ACHN (cell line): ENCODE measurements at regions not wholly inside any gene's neighbourhood (a gene's known extent, or its start where the extent isn't known, plus 50 kb on each side); places are given as distances from the start of the nearest gene placed in this dataset.
"Not testable (repeated sequence)": the region's sequence is repeated elsewhere in the genome, so short reads cannot be mapped to it uniquely, and the experiment has no call there.

ENCODE experiments used
- DNase-seq: peaks from one replicate; pipeline ENCODE4 v3.0.0-alpha.2; 2015
- in situ Hi-C: cut with HindIII; loops from 2 replicates; pipeline ENCODE4 v1.10.0; 2017; ENCODE audit warnings: low sequenced_read_pairs, low pct_ligation_motif_present, low pct_unique_long_range_greater_than_20kb

DNA sequence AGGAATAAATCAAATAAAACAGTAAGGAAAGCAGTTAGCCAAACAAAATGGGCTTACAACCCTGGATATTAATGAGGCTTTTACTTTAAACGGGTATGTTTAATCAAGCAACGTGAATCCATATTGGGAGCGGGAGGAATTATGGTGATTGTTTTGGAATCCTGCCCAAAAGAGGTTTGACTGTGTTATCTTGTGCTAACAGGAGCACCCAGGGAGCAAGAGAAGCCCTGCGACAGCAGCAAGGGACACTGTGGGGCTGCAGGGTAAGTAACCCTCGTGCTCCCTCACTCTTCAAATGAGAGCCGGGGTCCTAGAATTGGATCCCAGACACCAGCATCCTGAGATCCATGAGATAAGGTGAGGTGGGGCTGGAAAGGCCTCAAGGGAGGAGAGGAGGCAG, 72.6 kb upstream of the PGBD5 start:
- in situ Hi-C loops, result no loop called here
- no peak for DNase-seq

DNA sequence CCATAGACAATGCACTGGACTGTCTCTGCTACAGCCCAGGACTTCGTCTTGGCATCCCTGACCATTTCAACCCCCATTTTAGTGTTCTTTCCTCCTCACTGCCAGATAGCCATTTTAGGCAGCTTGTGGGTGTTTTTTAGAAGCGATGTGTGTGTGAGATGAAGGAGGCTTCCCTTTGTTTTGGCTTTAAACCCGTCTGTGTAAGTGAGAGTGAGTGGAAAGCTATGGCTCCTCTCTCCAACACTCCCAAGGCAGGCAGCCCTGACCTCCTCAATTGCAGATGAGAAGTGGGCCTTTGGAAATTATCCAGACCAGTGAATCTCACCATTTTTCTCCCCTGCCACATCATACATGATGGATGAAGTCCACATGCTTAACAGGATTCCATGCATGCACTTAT, 70.3 kb upstream of the PGBD5 start:
- in situ Hi-C loops, result no loop called here
- DNase-seq, result no peak

- no peak for DNase-seq
- in situ Hi-C loops, result no loop called here
These were observed 69.8 kb upstream of the PGBD5 start for GRCh38 chr1:230495891-230496385.

DNA sequence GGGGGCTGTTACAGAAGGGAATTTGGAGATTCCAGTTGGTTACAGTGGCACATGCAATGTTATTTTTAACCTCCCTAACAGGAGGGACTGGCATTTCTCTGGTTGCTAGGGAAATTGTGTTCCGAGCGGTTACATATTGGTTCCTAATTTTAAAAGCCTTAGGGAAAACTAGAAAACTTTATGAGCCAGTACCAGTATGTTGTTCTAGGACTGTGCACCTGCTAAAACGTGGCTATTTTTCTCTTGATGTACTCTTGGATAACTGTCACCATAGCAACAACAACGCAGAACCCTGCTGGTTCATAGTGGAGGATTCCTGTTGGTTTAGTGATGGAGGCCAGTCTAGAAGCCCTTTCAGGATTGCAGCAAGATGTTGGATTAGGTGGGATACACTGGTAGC, 68.9 kb upstream of the PGBD5 start:
- in situ Hi-C loops, result no loop called here
- no peak for DNase-seq

GRCh38 chr1:230494514-230494913, 68.4 kb upstream of the PGBD5 start:
- in situ Hi-C loops, result no loop called here

DNA sequence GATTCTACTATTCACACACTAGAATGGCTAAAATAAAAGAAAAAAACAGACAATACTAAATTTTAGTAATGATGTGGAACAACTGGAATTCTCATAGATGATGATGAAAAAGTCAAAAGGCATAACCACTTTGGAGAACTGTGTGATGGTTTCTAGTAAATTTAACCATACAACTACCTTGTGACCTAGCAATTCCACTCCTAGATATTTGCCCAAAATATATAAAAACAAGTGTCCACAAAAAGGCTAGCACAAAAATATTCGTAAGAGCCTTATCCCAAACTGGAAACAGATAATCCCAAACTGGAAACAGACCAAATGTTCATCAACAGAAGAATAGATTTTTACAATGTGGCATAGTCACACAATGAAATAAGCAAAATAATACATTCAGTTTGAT, 67.9 kb upstream of the PGBD5 start:
- in situ Hi-C loops, result no loop called here
- no peak for DNase-seq

More at GRCh38 chr1:230494514-230494913, 68.4 kb upstream of the PGBD5 start:
- DNase-seq, result no peak

GRCh38 chr1:230493264-230493663, 67.1 kb upstream of the PGBD5 start:
- DNase-seq, result no peak
- in situ Hi-C loops, result no loop called here

GRCh38 chr1:230490436-230490835, 64.3 kb upstream of the PGBD5 start:
- no peak for DNase-seq
- in situ Hi-C loops, result no loop called here

DNA sequence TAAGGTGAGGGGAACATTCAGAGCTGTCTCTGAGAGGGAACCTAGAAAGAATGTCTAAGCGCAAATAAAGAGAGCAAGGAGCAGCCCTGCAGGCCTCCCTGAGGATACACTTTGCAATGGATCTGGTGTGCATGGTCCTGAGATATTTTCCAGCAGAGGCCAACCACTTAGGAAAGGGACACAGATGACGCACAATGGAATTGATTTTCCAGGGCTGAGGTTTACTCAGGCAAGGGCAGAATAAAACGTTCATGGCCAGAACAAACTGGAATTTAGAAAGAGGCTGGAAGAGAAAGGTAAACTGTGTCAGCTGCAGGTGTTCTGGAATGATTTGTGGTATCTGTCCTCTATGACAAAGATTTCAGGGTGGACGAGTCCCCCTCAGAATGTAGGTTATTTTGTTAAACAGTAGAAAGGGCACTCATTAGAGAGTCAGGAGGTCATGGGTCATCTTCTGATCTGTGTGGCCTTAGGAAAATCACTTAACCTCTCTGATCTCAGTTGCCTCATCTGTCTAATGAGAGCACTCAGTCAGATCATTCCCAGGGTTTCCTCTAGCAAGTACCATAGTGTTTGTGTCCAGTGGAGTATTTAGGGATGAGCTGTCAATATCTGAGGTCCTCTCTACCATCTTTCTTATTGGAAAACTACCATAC, 61.8 kb upstream of the PGBD5 start:
- no peak for DNase-seq
- in situ Hi-C loops, result no loop called here

- in situ Hi-C loops, result no loop called here
- DNase-seq, result no peak
These were observed 50.5 kb upstream of the PGBD5 start for GRCh38 chr1:230476622-230477003.

DNA sequence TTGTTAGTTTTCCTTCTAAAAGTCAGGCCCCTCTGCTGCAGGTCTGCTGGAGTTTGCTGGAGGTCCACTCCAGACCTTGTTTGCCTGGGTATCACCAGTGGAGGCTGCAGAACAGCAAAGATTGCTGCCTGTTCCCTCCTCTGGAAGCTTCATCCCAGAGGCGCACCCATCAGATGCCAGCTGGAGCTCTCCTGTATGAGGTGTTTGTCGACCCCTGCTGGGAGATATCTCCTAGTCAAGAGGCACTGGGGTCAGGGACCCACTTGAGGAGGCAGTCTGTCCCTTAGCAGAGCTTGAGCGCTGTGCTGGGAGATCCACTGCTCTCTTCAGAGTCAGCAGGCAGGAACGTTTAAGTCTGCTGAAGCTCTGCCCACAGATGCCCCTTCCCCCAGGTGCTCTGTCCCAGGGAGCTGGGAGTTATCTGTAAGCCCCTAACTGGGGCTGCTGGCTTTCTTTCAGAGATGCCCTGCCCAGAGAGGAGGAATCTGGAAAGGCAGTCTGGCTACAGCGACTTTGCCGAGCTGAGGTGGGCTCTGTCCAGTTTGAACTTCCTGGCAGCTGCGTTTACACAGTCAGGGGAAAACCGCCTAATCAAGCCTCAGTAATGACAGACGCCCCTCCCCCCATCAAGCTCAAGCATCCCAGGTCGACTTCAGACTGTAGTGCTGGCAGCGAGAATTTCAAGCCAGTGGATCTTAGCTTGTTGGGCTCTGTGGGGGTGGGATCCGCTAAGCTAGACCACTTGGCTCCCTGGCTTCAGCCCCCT, 49.9 kb upstream of the PGBD5 start:
- DNase-seq, in situ Hi-C loops: not testable (repeated sequence)
